CD14-positive monocyte (primary cell): ENCODE measurements at regions not wholly inside any gene's neighbourhood (a gene's known extent, or its start where the extent isn't known, plus 50 kb on each side); places are given as distances from the start of the nearest gene placed in this dataset.

Source experiments
- DNase-seq, 3 donors: peaks; one replicate each; pipeline ENCODE4 v3.0.0-alpha.2; 2011 to 2022
- H2AFZ ChIP-seq: 2 replicates; pipeline ENCODE4 v1.6.0; 2012; ENCODE audit warnings: mild to moderate bottlenecking, low read depth, low read length, inconsistent platforms; ENCODE audit not compliant: insufficient read depth, poor library complexity, severe bottlenecking
- H3K27ac ChIP-seq, 2 donors: 1 replicate in 1 of 2; 2 replicates in 1 of 2; pipeline ENCODE4 v1.5.1; 2012 to 2013; ENCODE audit warnings: low read length in 2 of 2, control low read depth in 1 of 2, inconsistent platforms in 1 of 2, low read depth in 1 of 2, mild to moderate bottlenecking in 1 of 2
- H3K27me3 ChIP-seq, 2 donors: one replicate each; pipeline versions ENCODE4 v1.6.0 to v1.6.1; 2011 to 2013; ENCODE audit warnings: low read length in 2 of 2; ENCODE audit not compliant: control insufficient read depth in 2 of 2, insufficient read depth in 2 of 2
- H3K36me3 ChIP-seq, 2 donors: replicated peaks in 1 of 2; 1 replicate in 1 of 2; 2 replicates in 1 of 2; pipeline versions ENCODE4 v1.5.1 to v1.6.1; 2012 to 2013; ENCODE audit warnings: low read length in 2 of 2, control low read depth in 1 of 2, inconsistent platforms in 1 of 2, mild to moderate bottlenecking in 1 of 2; ENCODE audit not compliant: insufficient read depth in 2 of 2, control insufficient read depth in 1 of 2
- H3K4me1 ChIP-seq, 2 donors: 1 replicate in 1 of 2; 2 replicates in 1 of 2; pipeline versions ENCODE4 v1.5.1 to v1.6.1; 2012 to 2013; ENCODE audit warnings: low read length in 2 of 2, control low read depth in 1 of 2, inconsistent platforms in 1 of 2, mild to moderate bottlenecking in 1 of 2, moderate library complexity in 1 of 2; ENCODE audit not compliant: insufficient read depth in 2 of 2, control insufficient read depth in 1 of 2
- H3K4me2 ChIP-seq: replicated peaks from 2 replicates; pipeline ENCODE3; 2012; ENCODE audit warnings: low read length, moderate library complexity, mild to moderate bottlenecking; ENCODE audit not compliant: poor library complexity, severe bottlenecking; ENCODE audit errors: extremely low read depth
- H3K4me3 ChIP-seq, 3 experiments: fragments of 200-600 bp in 1 of 3; sonication (generic) in 1 of 3; replicated peaks in 1 of 3; 1 replicate in 2 of 3; 2 replicates in 1 of 3; pipeline ENCODE4 v1.5.1; 2011 to 2013; ENCODE audit warnings: low read length in 3 of 3, mild to moderate bottlenecking in 3 of 3, control low read depth in 2 of 3, low read depth in 2 of 3, inconsistent platforms in 1 of 3, moderate library complexity in 1 of 3
- H3K79me2 ChIP-seq: 2 replicates; pipeline ENCODE4 v1.6.0; 2012; ENCODE audit warnings: mild to moderate bottlenecking, control low read depth, inconsistent platforms, low read length, moderate library complexity; ENCODE audit not compliant: insufficient read depth
- H3K9ac ChIP-seq: 2 replicates; pipeline ENCODE4 v1.6.0; 2017; ENCODE audit warnings: low read length, mild to moderate bottlenecking; ENCODE audit not compliant: insufficient read depth, poor library complexity, severe bottlenecking
- H3K9me3 ChIP-seq, 2 donors: replicated peaks in 1 of 2; 1 replicate in 1 of 2; 2 replicates in 1 of 2; pipeline versions ENCODE4 v1.5.1 to v1.6.1; 2012 to 2013; ENCODE audit warnings: low read length in 2 of 2, control low read depth in 1 of 2; ENCODE audit not compliant: control insufficient read depth in 1 of 2, insufficient read depth in 1 of 2
- H4K20me1 ChIP-seq: 2 replicates; pipeline ENCODE4 v1.6.0; 2012; ENCODE audit warnings: mild to moderate bottlenecking, low read length, control low read depth, moderate library complexity; ENCODE audit not compliant: insufficient read depth
- H3K27ac Mint-ChIP-seq, 7 donors: one replicate each; pipeline ENCODE4 v1.8.0; 2020; ENCODE audit warnings: mild to moderate bottlenecking in 7 of 7, mixed read lengths in 7 of 7, moderate library complexity in 6 of 7, inconsistent platforms in 2 of 7
- H3K27me3 Mint-ChIP-seq, 3 donors: one replicate each; pipeline ENCODE4 v1.8.0; 2021 to 2022; ENCODE audit warnings: low read depth in 3 of 3, mild to moderate bottlenecking in 3 of 3, mixed read lengths in 3 of 3, moderate library complexity in 3 of 3, inconsistent platforms in 1 of 3
- H3K36me3 Mint-ChIP-seq, 2 donors: one replicate each; pipeline ENCODE4 v1.8.0; 2020; ENCODE audit warnings: mixed read lengths in 2 of 2, inconsistent platforms in 1 of 2, mild to moderate bottlenecking in 1 of 2
- H3K4me1 Mint-ChIP-seq: one replicate; pipeline ENCODE4 v1.8.0; 2020; ENCODE audit warnings: mild to moderate bottlenecking, mixed read lengths
- H3K4me3 Mint-ChIP-seq, 2 donors: one replicate each; pipeline ENCODE4 v1.8.0; 2020; ENCODE audit warnings: mild to moderate bottlenecking in 2 of 2, mixed read lengths in 2 of 2, moderate library complexity in 1 of 2
- H3K9me3 Mint-ChIP-seq, 7 donors: one replicate each; pipeline ENCODE4 v1.8.0; 2020 to 2022; ENCODE audit warnings: mixed read lengths in 7 of 7, mild to moderate bottlenecking in 6 of 7, moderate library complexity in 6 of 7, inconsistent platforms in 2 of 7
- CTCF ChIP-seq: fragments of 200-600 bp; IDR thresholded peaks from one replicate; pipeline ENCODE4 v1.8.0; 2022; ENCODE audit warnings: antibody characterized with exemption, mild to moderate bottlenecking
- WGBS: methylation state at CpG from one replicate; pipeline ENCODE4 v1.1.5; 2013; ENCODE audit warnings: missing lambda C conversion rate; ENCODE audit not compliant: insufficient coverage; 5-methylcytosine and 5-hydroxymethylcytosine counted together
- intact Hi-C, 2 donors: fragments of 100-400 bp; cut with micrococcal nuclease; formaldehyde crosslinking; loops; one replicate each; pipeline versions ENCODE4 v1.15.0 to v1.15.1; 2023

- WGBS = no CpG with 5 or more reads among the region's 1 CpG
- intact Hi-C loops = no loop called here
- no peaks in the 10 kb centered on the region for H3K36me3 Mint-ChIP-seq
- H3K36me3 ChIP-seq = no peaks in the 10 kb centered on the region
- no peak overlapping the region for H3K27ac ChIP-seq
- peaks cover 6% of the 10 kb centered on the region for H3K4me1 Mint-ChIP-seq
- H4K20me1 ChIP-seq = no peaks in the 10 kb centered on the region
- H3K27me3 ChIP-seq = no peaks in the 10 kb centered on the region
- no peaks in the 10 kb centered on the region for H3K9me3 Mint-ChIP-seq
- H3K4me1 ChIP-seq = no peaks in the 10 kb centered on the region
- H3K9ac ChIP-seq = no peak overlapping the region
- H3K4me3 ChIP-seq = no peak overlapping the region
- no peak overlapping the region for H3K4me2 ChIP-seq
- H3K9me3 ChIP-seq = no peaks in the 10 kb centered on the region
- TF ChIP-seq CTCF = no peak
- no peak overlapping the region for H3K4me3 Mint-ChIP-seq
- H3K27me3 Mint-ChIP-seq = peaks cover 1 to 2% (median 2%) of the 10 kb centered on the region in 3 donors
- no peak overlapping the region for H2AFZ ChIP-seq
- H3K27ac Mint-ChIP-seq = no peak overlapping the region
- DNase-seq = no peak
- no peaks in the 10 kb centered on the region for H3K79me2 ChIP-seq
Measured at GRCh38 chr11:95517453-95517852, 272.1 kb downstream of the FAM76B start.

- Mint-ChIP-seq H3K27me3 (peaks cover 1 to 2% (median 2%) of the 10 kb centered on the region in 3 donors), H3K9me3 (peaks cover 0 to 2% (median 0%) of the 10 kb centered on the region in 7 donors), H3K4me3 (no peak overlapping the region), H3K4me1 (peaks cover 10% of the 10 kb centered on the region), H3K36me3 (no peaks in the 10 kb centered on the region), H3K27ac (no peak overlapping the region)
- Histone ChIP-seq H3K4me2 (no peak overlapping the region), H2AFZ (no peak overlapping the region), H3K27ac (no peak overlapping the region), H3K9ac (no peak overlapping the region), H4K20me1 (no peaks in the 10 kb centered on the region), H3K36me3 (no peaks in the 10 kb centered on the region), H3K27me3 (no peaks in the 10 kb centered on the region), H3K4me3 (no peak overlapping the region), H3K79me2 (no peaks in the 10 kb centered on the region), H3K9me3 (no peaks in the 10 kb centered on the region), H3K4me1 (no peaks in the 10 kb centered on the region)
- intact Hi-C loops = no loop called here
- no CpG with 5 or more reads among the region's 2 CpGs for WGBS
- DNase-seq = no peak
- TF ChIP-seq CTCF = no peak
Measured at GRCh38 chr11:95516786-95517185, 272.8 kb downstream of the FAM76B start.
